Skin epidermis (tissue), 12 donors: ENCODE measurements at regions not wholly inside any gene's neighbourhood (a gene's known extent, or its start where the extent isn't known, plus 50 kb on each side); places are given as distances from the start of the nearest gene placed in this dataset.

Experiments used
- H3K27ac ChIP-seq, 21 experiments: fragments of 200-600 bp; sonication (generic) in 11 of 21; one replicate each; pipeline ENCODE4 v1.5.0; 2020; ENCODE audit warnings: mild to moderate bottlenecking in 3 of 21, inconsistent platforms in 2 of 21, moderate library complexity in 2 of 21
- H3K4me3 ChIP-seq, 7 experiments: fragments of 200-600 bp; sonication (generic) in 2 of 7; one replicate each; pipeline ENCODE4 v1.5.0; 2020; ENCODE audit warnings: inconsistent platforms in 2 of 7, mild to moderate bottlenecking in 2 of 7, moderate library complexity in 1 of 7

GRCh38 chr5:107325866-107326265 lies 344.9 kb downstream of the EFNA5 start:
- Histone ChIP-seq H3K27ac (no peak overlapping the region), H3K4me3 (no peak overlapping the region)

GRCh38 chr5:107324809-107325208 lies 345.9 kb downstream of the EFNA5 start:
- no peak overlapping the region for H3K27ac ChIP-seq
- H3K4me3 ChIP-seq = no peak overlapping the region

- Histone ChIP-seq H3K27ac (no peak overlapping the region), H3K4me3 (no peak overlapping the region)
Measured at GRCh38 chr5:107324071-107324470, 346.7 kb downstream of the EFNA5 start.

- Histone ChIP-seq H3K4me3 (no peak overlapping the region), H3K27ac (no peak overlapping the region)
Measured at GRCh38 chr5:107323536-107323935, 347.2 kb downstream of the EFNA5 start.

GRCh38 chr5:107322936-107323335 lies 347.8 kb downstream of the EFNA5 start:
- no peak overlapping the region for H3K4me3 ChIP-seq
- H3K27ac ChIP-seq = no peak overlapping the region

- Histone ChIP-seq H3K4me3 (no peak overlapping the region), H3K27ac (no peak overlapping the region)
Measured at GRCh38 chr5:107321906-107322305, 348.8 kb downstream of the EFNA5 start.

- H3K4me3 ChIP-seq = no peak overlapping the region
- H3K27ac ChIP-seq = no peak overlapping the region
Measured at GRCh38 chr5:107320846-107321245, 349.9 kb downstream of the EFNA5 start.

- Histone ChIP-seq H3K4me3 (no peak overlapping the region), H3K27ac (no peak overlapping the region)
Measured at GRCh38 chr5:107320376-107320775, 350.4 kb downstream of the EFNA5 start.

- Histone ChIP-seq H3K27ac (no peak overlapping the region), H3K4me3 (no peak overlapping the region)
Measured at GRCh38 chr5:107319901-107320300, 350.8 kb downstream of the EFNA5 start.

- H3K4me3 ChIP-seq = no peak overlapping the region
- H3K27ac ChIP-seq = peak overlapping the region in 2 of 21 experiments; percentile 33 to 58
Measured at GRCh38 chr5:107314330-107314729, 356.4 kb downstream of the EFNA5 start.

GRCh38 chr5:107313921-107314320 lies 356.8 kb downstream of the EFNA5 start:
- peak overlapping the region in 3 of 21 experiments; percentile 20 to 58 (median 33) for H3K27ac ChIP-seq
- no peak overlapping the region for H3K4me3 ChIP-seq

- no peak overlapping the region for H3K27ac ChIP-seq
- no peak overlapping the region for H3K4me3 ChIP-seq
Measured at GRCh38 chr5:107313098-107313497, 357.6 kb downstream of the EFNA5 start.

GRCh38 chr5:107310181-107310580 lies 360.6 kb downstream of the EFNA5 start:
- Histone ChIP-seq H3K4me3 (no peak overlapping the region), H3K27ac (no peak overlapping the region)

- H3K27ac ChIP-seq = no peak overlapping the region
- H3K4me3 ChIP-seq = no peak overlapping the region
Measured at GRCh38 chr5:107306594-107306993, 364.1 kb downstream of the EFNA5 start.

GRCh38 chr5:107306002-107306401 lies 364.7 kb downstream of the EFNA5 start:
- Histone ChIP-seq H3K4me3 (no peak overlapping the region), H3K27ac (no peak overlapping the region)

- H3K4me3 ChIP-seq = no peak overlapping the region
- no peak overlapping the region for H3K27ac ChIP-seq
Measured at GRCh38 chr5:107304684-107305083, 366.1 kb downstream of the EFNA5 start.

- Histone ChIP-seq H3K4me3 (no peak overlapping the region), H3K27ac (no peak overlapping the region)
Measured at GRCh38 chr5:107303171-107303968, 367.4 kb downstream of the EFNA5 start.

- H3K4me3 ChIP-seq = no peak overlapping the region
- H3K27ac ChIP-seq = no peak overlapping the region
Measured at GRCh38 chr5:107302441-107302840, 368.3 kb downstream of the EFNA5 start.

- Histone ChIP-seq H3K4me3 (no peak overlapping the region), H3K27ac (no peak overlapping the region)
Measured at GRCh38 chr5:107301999-107302398, 368.7 kb downstream of the EFNA5 start.

GRCh38 chr5:107300721-107301327 lies 369.9 kb downstream of the EFNA5 start:
- Histone ChIP-seq H3K27ac (peak overlapping the region in 1 of 21 experiments; percentile 11), H3K4me3 (no peak overlapping the region)

- no peak overlapping the region for H3K4me3 ChIP-seq
- no peak overlapping the region for H3K27ac ChIP-seq
Measured at GRCh38 chr5:107296572-107296971, 374.2 kb downstream of the EFNA5 start.
